Tongue (tissue), 1 donor: ENCODE measurements at regions not wholly inside any gene's neighbourhood (a gene's known extent, or its start where the extent isn't known, plus 50 kb on each side); places are given as distances from the start of the nearest gene placed in this dataset.

ENCODE experiments used
- DNase-seq: peaks from one replicate; pipeline ENCODE4 v3.0.0-alpha.2; 2015

- DNase-seq: peak; percentile 40
Measured at GRCh38 chr7:67554986-67555385, 558.4 kb downstream of the TYW1 start.

- peak; percentile 38 for DNase-seq
Measured at GRCh38 chr7:67564959-67565358, 568.3 kb downstream of the TYW1 start.

GRCh38 chr7:67566101-67566500, 569.5 kb downstream of the TYW1 start:
- DNase-seq: no peak

- DNase-seq: peak; percentile 39
Measured at GRCh38 chr7:67571026-67571545, 574.5 kb downstream of the TYW1 start.

GRCh38 chr7:67573639-67574038, 577.0 kb downstream of the TYW1 start:
- DNase-seq: no peak

- DNase-seq: no peak
Measured at GRCh38 chr7:67588631-67589030, 592.0 kb downstream of the TYW1 start.

GRCh38 chr7:67589183-67589582, 592.5 kb downstream of the TYW1 start:
- DNase-seq: no peak

GRCh38 chr7:67590649-67591048, 594.0 kb downstream of the TYW1 start:
- no peak for DNase-seq

- no peak for DNase-seq
Measured at GRCh38 chr7:67593794-67594193, 597.2 kb downstream of the TYW1 start.

- no peak for DNase-seq
Measured at GRCh38 chr7:67595431-67596180, 599.0 kb downstream of the TYW1 start.

GRCh38 chr7:67597161-67597560, 600.5 kb downstream of the TYW1 start:
- DNase-seq: no peak

- DNase-seq: no peak
Measured at GRCh38 chr7:67598469-67598868, 601.8 kb downstream of the TYW1 start.

GRCh38 chr7:67599331-67600062, 602.9 kb downstream of the TYW1 start:
- no peak for DNase-seq

GRCh38 chr7:67602246-67602887, 605.7 kb downstream of the TYW1 start:
- no peak for DNase-seq

GRCh38 chr7:67604461-67605386, 608.1 kb downstream of the TYW1 start:
- DNase-seq: no peak

- DNase-seq: no peak
Measured at GRCh38 chr7:67608806-67609205, 612.2 kb downstream of the TYW1 start.

- no peak for DNase-seq
Measured at GRCh38 chr7:67610897-67611296, 614.3 kb downstream of the TYW1 start.

GRCh38 chr7:67614843-67615242, 618.2 kb downstream of the TYW1 start:
- DNase-seq: no peak

- no peak for DNase-seq
Measured at GRCh38 chr7:67616517-67616916, 619.9 kb downstream of the TYW1 start.

- no peak for DNase-seq
Measured at GRCh38 chr7:67618556-67619162, 622.0 kb downstream of the TYW1 start.

- DNase-seq: peak; percentile 90
Measured at GRCh38 chr7:67619175-67619574, 622.5 kb downstream of the TYW1 start.
